H1 (cell line): ENCODE measurements at regions not wholly inside any gene's neighbourhood (a gene's known extent, or its start where the extent isn't known, plus 50 kb on each side); places are given as distances from the start of the nearest gene placed in this dataset.

ENCODE experiments used
- CTCF ChIP-seq, 3 experiments: IDR thresholded peaks; 1 replicate in 2 of 3; 2 replicates in 1 of 3; pipeline versions ENCODE4 v1.5.1 to v1.6.1; 2011; ENCODE audit warnings: low read length in 3 of 3, mild to moderate bottlenecking in 3 of 3, inconsistent platforms in 2 of 3, low read depth in 1 of 3, moderate library complexity in 1 of 3; ENCODE audit not compliant: insufficient read depth in 1 of 3; ENCODE audit errors: control extremely low read depth in 1 of 3
- GABPA ChIP-seq: IDR thresholded peaks from 2 replicates; pipeline ENCODE4 v1.6.1; 2011; ENCODE audit warnings: mild to moderate bottlenecking, low read length, moderate library complexity, borderline replicate concordance; ENCODE audit not compliant: insufficient read depth
- POLR2A ChIP-seq, 2 experiments: IDR thresholded peaks; 1 replicate in 1 of 2; 2 replicates in 1 of 2; pipeline ENCODE4 v1.6.1; 2011; ENCODE audit warnings: low read depth in 2 of 2, low read length in 2 of 2, mild to moderate bottlenecking in 2 of 2; ENCODE audit errors: control extremely low read depth in 1 of 2
- SP1 ChIP-seq: IDR thresholded peaks from 2 replicates; pipeline ENCODE4 v1.6.1; 2011; ENCODE audit warnings: low read depth, low read length
- SUZ12 ChIP-seq: fragments of 200-600 bp; sonication (generic); IDR thresholded peaks from 2 replicates; pipeline ENCODE4 v1.6.1; 2012; ENCODE audit warnings: mild to moderate bottlenecking, inconsistent platforms, low read length, moderate library complexity, mixed read lengths
- TF ChIP-seq, protein P1 (sequence below): IDR thresholded peaks from 2 replicates; pipeline ENCODE4 v1.6.1; 2012; ENCODE audit warnings: inconsistent platforms

DNA sequence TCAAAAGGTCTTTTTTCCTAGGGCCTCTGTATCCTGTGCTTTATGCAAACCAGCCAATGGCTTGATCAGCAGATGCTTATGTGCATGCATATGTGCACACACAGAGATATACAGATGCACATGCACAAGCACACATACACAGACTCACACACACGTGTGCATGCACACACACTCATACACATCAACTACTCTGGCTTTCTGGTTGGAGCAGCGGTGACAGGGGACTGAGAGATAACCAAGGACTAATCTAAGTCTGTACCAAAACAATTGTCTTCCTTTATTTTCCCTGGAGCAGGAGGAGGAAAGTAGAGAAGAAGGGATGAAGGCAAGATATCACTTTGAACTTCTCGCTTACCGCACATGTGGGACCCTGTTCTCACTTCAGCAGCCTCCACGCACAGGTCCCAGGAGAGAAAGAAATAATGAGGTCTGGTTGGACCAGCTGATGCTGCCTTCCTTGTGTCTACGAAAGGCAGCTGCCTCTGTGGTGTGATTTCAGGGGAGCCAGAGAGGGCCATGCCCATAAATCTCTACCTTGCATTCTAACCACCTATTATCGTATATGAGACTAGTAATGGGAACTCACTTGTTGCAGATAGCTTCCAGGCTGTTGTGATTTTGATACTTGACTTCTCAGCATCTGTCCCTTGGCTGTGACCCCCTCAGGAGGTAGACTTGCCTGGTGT, 338.0 kb downstream of the EN1 start:
- no peak for TF ChIP-seq GABPA
- TF ChIP-seq CTCF (IDR thresholded peaks at IDR 0.05; ENCODE audit: control extremely low read depth in 1 of 3, insufficient read depth in 1 of 3, low read depth in 1 of 3, low read length in 3 of 3) = no peak
- no peak for TF ChIP-seq SP1
- no peak for TF ChIP-seq POLR2A (IDR thresholded peaks at IDR 0.05; ENCODE audit: control extremely low read depth in 1 of 2, low read depth in 2 of 2, low read length in 2 of 2)
- TF ChIP-seq SUZ12 = no peak
- TF ChIP-seq, protein P1, sequence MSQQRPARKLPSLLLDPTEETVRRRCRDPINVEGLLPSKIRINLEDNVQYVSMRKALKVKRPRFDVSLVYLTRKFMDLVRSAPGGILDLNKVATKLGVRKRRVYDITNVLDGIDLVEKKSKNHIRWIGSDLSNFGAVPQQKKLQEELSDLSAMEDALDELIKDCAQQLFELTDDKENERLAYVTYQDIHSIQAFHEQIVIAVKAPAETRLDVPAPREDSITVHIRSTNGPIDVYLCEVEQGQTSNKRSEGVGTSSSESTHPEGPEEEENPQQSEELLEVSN = no peak
